RPMI7951 (cell line): ENCODE measurements at regions not wholly inside any gene's neighbourhood (a gene's known extent, or its start where the extent isn't known, plus 50 kb on each side); places are given as distances from the start of the nearest gene placed in this dataset.

Experiments
- DNase-seq: peaks from one replicate; pipeline ENCODE4 v3.0.0-alpha.2; 2012; ENCODE audit warnings: low read depth

DNA sequence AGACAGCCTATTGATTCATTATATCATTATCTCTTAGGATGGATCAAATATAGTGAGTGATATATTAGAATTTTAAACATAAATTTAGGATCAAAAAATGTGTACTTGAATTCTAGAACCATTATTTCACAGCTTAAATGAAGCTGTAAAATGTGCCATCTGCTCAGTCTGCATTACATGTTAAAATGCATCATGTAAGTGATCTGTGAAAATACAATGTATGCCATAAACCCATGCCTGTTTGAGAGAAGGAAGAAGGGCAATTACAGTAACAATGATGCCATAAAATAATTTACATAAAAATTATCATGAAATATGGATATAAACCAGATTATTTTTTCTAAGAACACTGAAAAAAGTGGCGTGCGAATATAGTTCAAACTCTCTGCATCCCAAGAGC lies 1066.0 kb upstream of the ADGRL4 start:
- no peak for DNase-seq

DNA sequence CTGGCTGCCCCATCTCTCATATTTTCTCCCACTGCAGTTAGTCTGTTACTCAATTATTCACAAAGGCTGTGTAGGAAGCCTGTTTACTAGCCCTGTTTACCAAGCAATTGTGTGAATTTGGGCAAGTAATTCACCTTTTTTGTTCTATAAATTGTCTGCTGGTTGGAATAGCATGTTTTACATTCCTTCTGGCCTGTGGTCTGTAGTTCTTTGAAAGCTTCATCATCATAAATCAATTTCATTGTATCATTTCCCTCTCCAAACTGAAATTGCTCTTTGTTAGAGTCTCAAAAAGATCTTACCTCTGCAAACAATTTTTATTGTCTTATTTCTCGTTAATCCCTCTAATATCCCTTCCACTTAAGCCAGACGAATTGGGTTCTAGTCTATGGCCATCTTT lies 1059.5 kb upstream of the ADGRL4 start:
- no peak for DNase-seq

DNA sequence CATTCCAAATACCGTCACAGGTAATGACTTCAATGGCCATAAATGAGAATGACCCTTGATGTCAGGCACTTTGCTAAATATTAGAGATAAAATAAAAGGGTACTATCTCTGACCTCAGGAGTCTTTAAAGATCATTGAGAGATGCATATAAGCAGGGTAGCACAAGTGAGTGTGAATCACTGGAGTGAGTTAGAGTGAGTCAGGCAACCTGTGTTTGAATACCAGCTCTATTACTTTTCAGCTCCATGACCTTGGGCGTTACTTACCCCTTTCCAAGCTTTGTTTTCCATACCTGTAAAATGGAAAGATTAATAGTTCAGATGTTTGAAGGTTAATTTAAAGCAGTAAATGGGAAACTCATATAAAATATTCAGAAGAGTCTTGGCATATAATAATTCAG lies 1058.0 kb upstream of the ADGRL4 start:
- DNase-seq, result no peak

DNA sequence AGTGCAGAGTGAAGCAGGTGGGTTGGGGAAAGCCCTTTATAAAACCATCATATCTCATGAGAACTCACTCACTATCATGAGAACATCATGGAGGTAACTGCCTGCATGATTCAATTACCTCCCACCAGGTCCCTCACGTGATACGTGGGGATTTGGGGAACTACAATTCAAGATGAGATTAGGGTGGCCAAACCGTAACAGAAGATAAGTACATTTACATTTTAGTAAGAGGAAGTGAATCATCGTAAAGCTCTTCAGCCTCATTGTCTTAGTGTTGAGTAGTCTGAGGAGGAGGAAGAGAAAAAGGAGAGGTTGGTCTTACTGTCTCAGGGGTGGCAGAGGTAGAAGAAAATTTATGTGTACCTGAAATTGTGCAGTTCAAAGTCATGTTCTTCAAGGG lies 1053.4 kb upstream of the ADGRL4 start:
- DNase-seq, result no peak

DNA sequence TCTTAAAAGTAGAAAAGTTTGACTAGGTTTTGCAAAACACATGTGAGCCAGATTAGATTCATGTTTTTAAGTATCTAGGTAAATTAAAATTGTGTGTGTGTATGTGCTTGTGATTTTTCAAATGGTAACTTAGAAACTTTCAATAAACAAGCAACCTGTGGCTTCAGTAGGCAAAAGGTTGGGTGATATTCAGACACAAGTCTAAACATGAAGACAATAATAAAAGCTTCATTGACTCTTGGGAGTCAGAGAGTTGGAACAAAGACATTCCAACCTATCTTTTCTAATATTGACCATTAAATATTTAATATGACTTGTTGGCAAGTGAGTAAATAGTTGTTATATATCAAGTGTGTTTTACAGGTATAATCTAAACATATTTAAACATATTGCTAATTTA lies 1049.6 kb upstream of the ADGRL4 start:
- no peak for DNase-seq

DNA sequence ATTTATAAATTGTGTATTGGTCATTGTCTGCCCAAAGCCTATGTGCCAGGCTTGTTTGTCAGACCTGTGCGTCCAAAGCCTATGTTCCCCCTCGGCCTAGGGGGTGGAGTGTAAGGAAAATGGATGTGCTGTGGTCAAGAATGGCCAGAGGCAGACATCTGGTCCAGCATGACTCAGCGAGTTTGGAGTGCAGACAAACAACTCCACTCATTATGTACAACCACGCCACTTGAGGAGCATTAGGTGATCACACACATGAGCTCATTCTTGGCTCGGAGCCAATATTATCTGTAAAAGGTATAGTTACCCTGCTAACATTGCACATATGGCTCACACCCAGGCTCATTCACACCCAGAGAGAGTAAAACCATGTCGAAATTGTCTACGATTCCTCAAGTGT lies 1047.6 kb upstream of the ADGRL4 start:
- DNase-seq, result peak; percentile 88

DNA sequence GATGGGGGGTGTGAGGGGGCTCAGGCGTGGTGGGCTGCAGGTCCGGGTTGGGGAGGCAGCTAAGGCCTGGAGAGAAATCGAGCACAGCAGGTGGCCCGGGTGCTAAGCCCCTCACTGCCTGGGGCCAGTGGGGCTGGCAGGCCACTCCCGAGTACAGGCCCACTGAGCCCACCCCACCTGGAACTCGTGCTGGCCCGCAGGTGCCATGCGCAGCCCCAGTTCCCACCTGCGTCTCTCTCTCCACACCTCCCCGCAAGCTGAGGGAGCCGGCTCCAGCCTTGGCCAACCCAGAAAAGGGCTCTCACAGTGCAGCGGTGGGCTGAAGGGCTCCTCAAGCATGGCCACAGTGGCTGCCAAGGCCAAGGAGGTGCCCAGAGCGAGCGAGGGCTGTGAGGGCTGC lies 1047.1 kb upstream of the ADGRL4 start:
- no peak for DNase-seq

DNA sequence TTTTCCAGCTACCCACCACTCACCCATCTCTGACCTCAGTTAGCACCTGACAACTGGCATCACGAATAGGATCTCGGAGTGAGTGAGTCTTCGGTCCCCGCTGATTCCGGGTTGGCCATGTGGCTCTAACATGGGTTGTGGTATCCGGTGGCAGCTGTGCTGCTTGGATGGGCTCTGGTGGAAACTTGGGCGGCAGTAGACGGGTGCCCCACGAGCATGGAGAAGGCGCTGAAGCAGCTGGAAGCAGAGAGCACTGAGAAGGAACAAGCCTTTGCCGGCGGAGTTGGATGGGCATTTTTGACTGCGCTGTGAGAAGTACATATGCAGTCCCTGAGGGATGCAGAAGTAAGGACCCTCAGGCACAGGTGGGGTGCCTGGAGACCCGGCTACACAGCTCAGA lies 1044.0 kb upstream of the ADGRL4 start:
- DNase-seq, result no peak

DNA sequence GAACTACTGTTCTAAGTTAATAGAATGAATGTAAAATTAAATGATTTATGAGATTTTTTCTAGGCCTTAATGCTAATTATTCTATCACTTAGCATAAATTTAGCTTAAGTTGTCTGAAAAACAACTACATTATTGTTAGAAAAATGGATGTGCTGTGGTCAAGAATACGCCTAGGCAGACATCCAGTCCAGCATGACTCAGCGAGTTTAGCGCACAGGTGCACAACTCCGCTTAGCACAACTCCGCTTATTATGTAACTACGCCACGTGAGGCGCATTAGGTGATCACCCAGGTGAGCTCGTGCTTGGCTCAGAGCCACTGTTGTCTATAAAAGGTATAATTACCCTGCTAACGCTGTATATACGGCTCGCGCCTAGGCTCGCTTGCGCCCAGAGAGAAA lies 1043.6 kb upstream of the ADGRL4 start:
- no peak for DNase-seq

DNA sequence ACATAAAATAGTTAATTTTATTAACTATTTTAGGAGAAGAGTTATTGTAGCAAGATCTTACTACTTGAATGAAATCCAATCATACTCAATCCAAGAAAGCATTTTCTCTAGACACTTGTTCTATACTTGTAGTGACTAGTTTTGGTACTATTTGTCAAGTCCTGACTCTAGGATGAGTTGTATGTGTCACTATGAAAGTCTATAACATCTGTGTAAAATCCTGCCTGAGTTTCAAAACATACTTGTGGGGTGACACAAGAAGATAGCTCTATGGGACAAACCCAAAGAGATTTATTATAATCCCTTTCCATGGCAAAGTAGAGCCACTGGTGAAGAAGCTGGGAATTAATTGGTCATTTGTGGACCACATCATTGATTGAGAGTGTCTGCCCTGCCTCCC lies 1042.2 kb upstream of the ADGRL4 start:
- DNase-seq, result no peak

DNA sequence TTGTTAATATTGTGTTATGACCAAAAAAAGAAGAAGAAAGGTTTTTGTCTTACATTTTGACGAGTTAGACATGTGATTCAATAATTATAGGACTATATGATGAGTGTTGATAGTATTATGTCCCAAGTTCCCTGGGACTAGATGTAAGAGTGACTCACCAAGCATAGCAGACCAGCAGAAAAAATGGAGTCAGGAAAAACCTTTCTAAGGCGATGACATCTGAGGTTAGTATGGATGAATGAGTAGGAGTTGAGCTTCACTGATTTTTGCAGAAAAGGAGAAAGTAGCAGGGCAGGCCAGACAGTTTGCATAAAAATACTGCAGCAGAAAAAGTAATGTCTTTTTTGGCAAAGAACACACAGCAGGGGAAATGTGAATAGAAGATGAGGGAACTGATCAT lies 1041.3 kb upstream of the ADGRL4 start:
- no peak for DNase-seq

DNA sequence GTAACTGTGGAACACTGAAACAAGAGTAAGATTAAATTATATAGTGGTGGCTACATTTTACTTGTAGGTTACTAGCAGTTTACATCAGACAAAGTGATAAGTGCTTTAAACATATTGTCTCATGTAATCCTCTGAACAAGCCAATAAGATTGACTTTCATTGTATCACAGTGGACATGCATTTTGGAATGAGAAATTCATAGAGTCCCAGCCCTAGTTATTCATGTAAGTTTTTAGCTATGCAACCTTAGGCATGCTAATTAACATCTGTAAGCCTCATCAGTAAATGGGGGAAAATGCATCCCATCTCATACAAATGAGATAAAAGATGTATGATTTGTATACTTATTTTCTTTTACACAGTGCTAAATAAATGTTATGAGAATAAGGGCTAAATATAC lies 1038.1 kb upstream of the ADGRL4 start:
- no peak for DNase-seq

DNA sequence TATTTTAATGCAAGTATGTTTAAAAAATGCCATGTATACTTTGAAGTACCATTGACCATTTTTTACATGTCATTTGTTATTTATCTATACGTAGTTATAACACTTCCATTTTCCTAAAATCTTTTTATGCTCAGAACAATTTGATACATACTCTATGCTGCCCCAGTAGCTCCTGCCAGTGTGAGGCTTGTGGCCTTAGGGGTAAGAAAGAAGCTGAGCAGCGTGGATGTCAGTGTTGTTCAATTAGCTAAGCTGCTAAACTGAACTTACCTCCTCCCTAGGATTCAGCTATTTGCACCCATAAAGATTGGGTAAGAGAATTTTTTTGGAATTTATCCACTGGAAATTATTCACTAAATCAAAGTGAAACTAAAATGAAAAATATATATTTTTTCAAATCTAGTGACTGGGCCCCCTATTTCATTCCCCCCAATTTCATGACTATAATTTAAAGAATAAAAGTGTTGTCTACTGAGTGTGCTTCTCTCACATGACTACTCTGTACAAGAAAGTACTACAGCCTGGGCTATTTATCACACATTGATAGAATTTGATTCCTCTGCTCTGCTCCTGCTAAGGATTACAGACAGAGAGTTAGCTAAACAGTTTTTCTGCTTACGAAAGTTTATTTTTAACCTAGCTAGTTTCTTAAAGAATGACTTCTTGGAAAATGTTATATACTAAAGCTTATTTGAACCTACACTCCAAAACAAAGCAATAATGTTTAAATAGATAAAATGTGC lies 1030.3 kb upstream of the ADGRL4 start:
- DNase-seq, result no peak

DNA sequence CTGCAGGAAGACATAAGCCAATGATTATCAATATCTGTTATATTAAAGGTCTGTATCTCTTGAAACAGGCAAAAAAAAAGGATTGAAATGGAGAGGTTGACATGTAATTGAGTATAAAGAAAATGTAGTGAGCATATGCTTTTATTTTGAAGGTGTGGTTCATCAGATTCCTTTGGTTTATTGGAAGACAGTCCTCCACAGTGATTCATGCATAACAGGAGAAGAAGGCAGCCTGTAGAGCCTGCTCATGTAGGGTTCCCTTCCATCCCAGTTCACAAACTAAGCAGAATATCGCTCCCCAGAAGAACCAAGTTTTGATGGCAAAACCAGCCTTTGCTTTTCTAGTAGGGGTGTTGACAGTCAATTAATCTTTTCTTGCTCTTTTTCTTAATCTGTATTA lies 1016.8 kb upstream of the ADGRL4 start:
- no peak for DNase-seq

DNA sequence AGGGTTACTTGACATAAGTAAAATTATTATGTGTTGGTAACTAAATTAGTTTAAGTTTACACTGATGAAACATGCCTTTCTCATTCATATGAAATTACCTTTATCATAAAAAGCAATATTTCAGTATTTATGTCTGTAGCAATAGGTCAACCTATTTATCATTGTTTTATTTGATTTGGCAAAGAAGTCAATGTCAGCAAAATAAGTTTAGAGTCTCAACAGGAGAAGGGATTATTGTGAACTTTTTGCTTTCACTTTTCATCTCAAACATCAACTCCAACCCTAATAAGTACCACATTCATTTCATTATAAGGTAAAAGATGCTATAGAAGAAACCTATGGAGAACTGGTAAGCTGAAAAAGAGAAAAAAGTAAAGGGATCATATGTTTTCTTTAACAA lies 1015.4 kb upstream of the ADGRL4 start:
- no peak for DNase-seq

DNA sequence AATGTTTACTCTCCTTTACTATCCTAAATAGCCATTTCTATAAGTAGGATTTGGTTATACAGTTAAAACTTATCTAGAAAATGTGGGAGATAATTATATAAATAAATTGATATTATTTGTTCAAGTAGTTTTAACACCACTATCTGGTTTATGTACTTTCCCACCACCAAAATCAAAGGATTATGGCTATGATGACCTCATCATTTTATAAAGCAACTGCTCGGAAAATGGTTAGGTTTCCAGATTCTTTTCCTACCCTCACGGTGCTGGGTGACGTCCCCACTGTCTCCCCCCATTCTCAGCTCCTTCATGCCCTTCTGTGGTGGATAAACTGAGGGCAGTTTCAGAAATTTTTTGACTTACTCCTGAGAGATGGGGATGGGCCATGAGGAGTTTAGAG lies 1011.8 kb upstream of the ADGRL4 start:
- no peak for DNase-seq

DNA sequence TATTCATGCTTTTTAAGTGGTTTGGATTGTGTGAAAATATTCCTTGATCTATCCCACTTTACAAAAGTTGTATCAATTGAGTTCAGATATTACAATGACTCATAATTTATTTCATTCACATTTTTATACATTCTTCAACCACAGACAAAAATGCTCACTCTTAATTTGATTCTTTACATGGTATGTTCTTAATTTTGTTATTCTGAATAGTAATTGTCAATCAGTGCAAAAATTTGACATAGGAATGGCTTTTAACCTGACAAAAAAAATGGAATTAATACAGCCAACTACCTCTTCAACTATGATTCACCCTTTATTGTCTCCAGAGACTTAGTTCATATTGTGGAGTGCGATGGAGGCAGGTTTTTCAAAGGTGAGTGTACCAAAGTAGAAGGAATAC lies 1002.4 kb upstream of the ADGRL4 start:
- no peak for DNase-seq

DNA sequence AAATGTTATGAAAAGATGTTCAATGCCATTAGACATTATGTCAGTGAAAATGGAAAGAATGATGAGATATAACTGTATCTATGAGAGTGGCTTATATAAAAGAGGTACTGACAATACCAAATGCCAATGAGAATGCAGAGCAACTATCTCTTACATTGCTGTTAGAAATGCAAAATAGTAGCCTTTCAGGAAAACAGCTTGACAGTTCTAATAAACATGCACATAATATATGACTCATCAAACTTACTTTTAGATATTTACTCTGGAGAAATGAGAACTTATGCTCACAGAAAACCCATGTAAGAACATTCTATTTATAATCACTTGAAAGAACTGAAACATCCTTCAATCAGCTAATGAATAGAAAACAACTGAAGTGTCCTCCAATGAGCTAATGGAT lies 996.7 kb upstream of the ADGRL4 start:
- DNase-seq, result no peak

DNA sequence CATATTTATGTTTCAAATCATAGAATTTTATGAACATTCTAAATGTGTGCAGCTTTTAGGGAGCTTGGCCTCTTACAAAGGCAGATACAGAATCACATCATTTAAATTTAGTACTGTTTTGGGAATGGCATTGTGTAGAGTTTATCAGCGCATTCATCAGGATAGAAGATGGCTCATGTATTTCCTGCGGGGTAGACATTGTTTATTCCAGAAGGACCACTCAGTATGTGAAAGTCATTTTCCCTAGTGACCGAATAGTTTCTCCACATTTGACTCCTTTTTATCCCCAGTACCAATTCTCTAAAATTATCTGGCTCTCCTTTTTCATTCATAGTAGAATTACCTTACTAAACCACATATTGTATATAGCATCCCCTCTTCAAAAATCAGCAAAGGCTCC lies 981.9 kb upstream of the ADGRL4 start:
- no peak for DNase-seq

DNA sequence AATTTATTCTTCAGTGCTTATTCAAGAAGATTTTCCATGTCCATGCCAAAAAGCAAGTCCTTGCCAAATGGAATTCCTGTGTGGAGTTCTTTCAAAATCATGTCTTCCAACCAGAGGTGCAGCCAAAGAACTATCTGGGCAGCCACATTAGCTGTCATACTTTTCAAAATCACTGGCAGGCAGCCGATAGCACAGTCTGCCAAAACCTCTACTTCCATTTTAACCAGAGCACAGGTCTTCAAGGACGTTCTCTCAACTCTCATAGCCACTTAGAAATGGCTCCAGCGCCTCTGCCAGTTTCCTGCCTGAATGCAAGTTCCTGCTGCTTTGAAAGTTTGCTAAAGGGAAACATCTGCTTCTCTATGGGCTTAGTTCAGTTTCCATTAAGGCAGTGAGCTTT lies 975.7 kb upstream of the ADGRL4 start:
- DNase-seq, result no peak

DNA sequence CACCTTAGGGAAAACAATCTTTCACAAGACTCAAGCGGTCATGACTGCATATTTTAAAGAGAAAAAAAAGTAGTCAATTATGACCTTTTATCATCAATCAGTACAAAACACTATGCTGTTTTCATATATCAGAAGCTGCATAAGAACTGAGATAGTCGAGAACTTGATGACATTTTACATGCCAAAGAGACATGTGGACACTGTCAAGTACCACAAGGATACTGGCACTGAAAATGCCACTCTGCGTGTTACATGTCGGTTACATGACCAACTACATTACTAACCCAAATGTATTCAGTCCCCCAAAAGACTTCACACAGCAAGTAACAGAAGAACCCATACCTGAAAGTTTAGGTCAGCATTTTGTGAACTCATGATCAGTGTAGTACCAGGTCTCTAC lies 975.0 kb upstream of the ADGRL4 start:
- DNase-seq, result no peak

DNA sequence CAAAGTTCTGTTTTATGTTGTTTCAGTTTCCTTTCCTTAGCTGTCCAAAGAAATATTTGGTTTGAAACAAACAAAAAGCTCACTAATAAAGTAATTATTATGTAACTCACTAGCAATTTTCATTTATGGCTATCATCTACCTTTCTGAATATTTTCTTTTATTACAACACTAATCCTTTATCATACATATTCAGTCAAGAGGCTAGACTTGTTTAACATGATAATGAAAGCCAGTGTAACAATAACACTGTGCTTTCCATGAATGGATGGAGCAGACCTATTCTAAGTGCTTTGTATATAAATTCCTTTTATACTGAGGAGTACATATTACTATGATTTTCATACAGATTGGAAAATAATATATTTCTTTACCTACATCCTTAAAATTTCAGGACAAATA lies 972.8 kb upstream of the ADGRL4 start:
- DNase-seq, result no peak

DNA sequence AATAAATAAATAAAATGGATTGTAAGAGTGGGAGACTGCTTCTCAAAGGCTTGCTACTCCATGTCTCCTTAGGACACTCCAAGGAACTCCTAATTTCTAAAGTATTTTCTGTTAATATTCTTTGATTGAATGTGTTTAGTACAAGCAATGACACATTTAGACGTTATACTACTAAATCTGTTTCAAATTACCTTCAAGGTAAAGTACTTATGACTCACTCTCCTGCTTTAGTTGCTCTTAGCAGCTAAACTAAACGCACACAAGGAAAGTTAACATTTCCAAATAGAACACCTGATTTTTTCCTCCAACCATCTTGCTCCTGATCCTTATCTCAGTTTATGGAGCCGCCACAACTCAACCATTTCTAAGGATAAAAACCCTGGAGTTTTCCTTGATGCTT lies 969.8 kb upstream of the ADGRL4 start:
- DNase-seq, result no peak

DNA sequence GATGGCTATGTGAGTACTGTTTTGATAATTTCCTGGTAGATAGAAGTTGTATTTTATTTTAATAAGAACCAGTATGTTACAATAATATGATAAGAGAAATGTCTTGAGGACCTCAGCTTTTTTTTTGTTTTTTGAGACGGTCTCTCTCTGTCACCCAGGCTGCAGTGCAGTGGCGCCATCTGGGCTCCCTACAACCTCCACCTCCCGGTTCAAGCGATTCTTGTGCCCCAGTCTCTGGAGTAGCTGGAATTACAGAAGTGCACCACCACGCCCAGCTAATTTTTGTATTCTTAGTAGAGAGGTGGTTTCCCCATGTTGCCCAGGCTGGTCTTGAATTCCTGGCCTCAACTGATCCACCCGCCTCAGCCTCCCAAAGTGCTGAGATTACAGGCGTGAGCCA lies 968.1 kb upstream of the ADGRL4 start:
- no peak for DNase-seq

DNA sequence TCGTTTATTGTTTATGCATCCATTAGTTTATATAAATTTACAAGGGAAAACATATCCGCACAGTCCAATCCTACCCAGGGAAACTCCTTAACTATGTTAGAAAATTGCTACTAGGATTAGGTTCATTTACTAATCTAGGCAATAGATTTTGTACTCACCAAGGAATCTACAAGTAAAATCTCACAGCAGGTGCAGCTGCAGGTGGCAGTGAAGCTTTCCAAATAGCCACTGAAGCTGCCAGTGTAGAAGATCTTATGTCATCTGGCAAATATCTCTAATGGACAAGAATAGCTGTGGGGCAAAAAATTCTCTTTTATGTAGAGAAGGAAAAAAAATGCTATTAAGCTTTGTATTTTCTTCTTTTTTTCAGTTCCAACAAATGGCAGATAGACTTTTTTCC lies 963.4 kb upstream of the ADGRL4 start:
- no peak for DNase-seq
